ENCODE measurements at regions not wholly inside any gene's neighbourhood (a gene's known extent, or its start where the extent isn't known, plus 50 kb on each side); places are given as distances from the start of the nearest gene placed in this dataset.
"Not testable (repeated sequence)": the region's sequence is repeated elsewhere in the genome, so short reads cannot be mapped to it uniquely, and the experiment has no call there.

DNA sequence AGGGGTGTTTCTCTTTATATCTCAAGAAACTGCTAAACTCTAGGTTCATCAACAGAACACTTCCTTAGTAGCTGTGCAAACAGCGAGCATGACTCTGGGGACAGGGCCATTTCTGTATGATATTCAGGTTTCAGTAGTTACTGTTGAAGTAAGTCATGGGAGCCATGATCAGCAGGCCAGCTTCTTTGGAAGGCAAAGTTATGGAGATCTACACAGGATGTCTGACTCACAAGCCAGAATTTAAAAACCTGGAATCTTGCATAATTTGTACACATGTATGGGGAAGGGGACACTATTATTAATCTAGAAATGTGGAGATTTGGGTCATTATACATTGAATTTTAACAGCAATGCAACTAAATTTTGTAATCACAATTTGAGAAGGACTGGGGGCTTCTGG is 187.8 kb upstream of the NR3C2 start:
- H3K4me3 ChIP-seq (ENCODE audit: low read length in 3 of 3), result no peak overlapping the region
- FAIRE-seq, result no peak
- H3K4me1 ChIP-seq (ENCODE audit: control insufficient read depth in 2 of 3, insufficient read depth in 2 of 3, low read depth in 1 of 3, low read length in 3 of 3), result no peaks in the 10 kb centered on the region
- no peak overlapping the region for H3K27ac ChIP-seq (ENCODE audit: low read depth in 2 of 2, low read length in 2 of 2)
- no peak for DNase-seq
- H3K27me3 ChIP-seq (ENCODE audit: control insufficient read depth, insufficient read depth, low read length), result no peaks in the 10 kb centered on the region
- no peak overlapping the region for H3K9ac ChIP-seq (ENCODE audit: low read length in 3 of 3)
- TF ChIP-seq, protein P1, sequence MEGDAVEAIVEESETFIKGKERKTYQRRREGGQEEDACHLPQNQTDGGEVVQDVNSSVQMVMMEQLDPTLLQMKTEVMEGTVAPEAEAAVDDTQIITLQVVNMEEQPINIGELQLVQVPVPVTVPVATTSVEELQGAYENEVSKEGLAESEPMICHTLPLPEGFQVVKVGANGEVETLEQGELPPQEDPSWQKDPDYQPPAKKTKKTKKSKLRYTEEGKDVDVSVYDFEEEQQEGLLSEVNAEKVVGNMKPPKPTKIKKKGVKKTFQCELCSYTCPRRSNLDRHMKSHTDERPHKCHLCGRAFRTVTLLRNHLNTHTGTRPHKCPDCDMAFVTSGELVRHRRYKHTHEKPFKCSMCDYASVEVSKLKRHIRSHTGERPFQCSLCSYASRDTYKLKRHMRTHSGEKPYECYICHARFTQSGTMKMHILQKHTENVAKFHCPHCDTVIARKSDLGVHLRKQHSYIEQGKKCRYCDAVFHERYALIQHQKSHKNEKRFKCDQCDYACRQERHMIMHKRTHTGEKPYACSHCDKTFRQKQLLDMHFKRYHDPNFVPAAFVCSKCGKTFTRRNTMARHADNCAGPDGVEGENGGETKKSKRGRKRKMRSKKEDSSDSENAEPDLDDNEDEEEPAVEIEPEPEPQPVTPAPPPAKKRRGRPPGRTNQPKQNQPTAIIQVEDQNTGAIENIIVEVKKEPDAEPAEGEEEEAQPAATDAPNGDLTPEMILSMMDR (IDR thresholded peaks at IDR 0.05; ENCODE audit: borderline replicate concordance, extremely low read depth, insufficient read depth), result no peak
- intact Hi-C loops (cut with DNase I), result no loop called here
- H3K9me3 ChIP-seq (ENCODE audit: control insufficient read depth in 2 of 3, insufficient read depth in 1 of 3, low read length in 3 of 3), result no peaks in the 10 kb centered on the region
- no peaks in the 10 kb centered on the region for H3K36me3 ChIP-seq (ENCODE audit: control insufficient read depth in 2 of 3, insufficient read depth in 3 of 3, low read length in 3 of 3)

DNA sequence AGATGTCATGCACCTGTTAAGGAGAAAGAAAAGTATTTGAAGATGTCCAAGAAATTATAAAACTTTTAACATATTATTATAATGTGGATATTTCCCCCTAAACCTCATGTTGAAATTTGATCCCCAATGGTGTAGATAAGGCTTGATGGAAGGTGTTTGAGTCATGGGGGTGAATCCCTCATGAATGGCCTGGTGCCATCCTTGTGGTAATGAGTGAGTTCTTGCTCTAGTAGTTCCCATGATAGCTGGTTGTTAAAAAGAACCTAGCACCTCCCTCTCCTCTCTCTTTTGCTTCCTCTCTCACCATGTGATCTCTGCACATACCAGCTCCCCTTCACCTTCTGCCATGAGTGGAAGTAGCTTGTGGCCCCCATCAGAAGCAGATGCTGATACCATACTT is 176.6 kb upstream of the NR3C2 start:
- H3K9ac ChIP-seq (ENCODE audit: low read length in 3 of 3), result no peak overlapping the region
- DNase-seq, result no peak
- H3K27ac ChIP-seq (ENCODE audit: low read depth in 2 of 2, low read length in 2 of 2), result no peak overlapping the region
- no peak overlapping the region for H3K4me3 ChIP-seq (ENCODE audit: low read length in 3 of 3)
- H3K36me3 ChIP-seq (ENCODE audit: control insufficient read depth in 2 of 3, insufficient read depth in 3 of 3, low read length in 3 of 3), result no peaks in the 10 kb centered on the region
- TF ChIP-seq, protein P1 (IDR thresholded peaks at IDR 0.05; ENCODE audit: borderline replicate concordance, extremely low read depth, insufficient read depth), result no peak
- no peak for FAIRE-seq
- H3K27me3 ChIP-seq (ENCODE audit: control insufficient read depth, insufficient read depth, low read length), result no peaks in the 10 kb centered on the region
- H3K9me3 ChIP-seq (ENCODE audit: control insufficient read depth in 2 of 3, insufficient read depth in 1 of 3, low read length in 3 of 3), result no peaks in the 10 kb centered on the region
- intact Hi-C loops (cut with DNase I), result no loop called here
- no peaks in the 10 kb centered on the region for H3K4me1 ChIP-seq (ENCODE audit: control insufficient read depth in 2 of 3, insufficient read depth in 2 of 3, low read depth in 1 of 3, low read length in 3 of 3)

DNA sequence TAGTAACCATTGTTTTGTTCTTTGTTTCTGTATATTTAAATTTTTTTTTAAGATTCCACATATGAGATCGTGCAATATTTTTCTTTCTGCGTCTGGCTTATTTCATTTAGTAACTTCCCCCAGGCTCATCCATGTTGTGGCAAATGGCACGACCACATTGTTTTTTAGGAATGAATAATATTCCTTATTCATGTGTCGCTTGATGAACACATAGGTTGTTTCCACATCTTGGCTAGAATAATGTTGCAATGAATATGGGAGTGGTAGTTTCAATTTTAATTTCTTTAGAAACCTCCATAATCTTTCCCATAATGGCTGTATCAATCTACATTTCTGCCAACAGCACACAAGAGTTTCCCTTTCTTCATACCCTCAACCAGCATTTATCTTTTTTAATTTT is 166.8 kb upstream of the NR3C2 start:
- H3K9ac ChIP-seq (ENCODE audit: low read length in 3 of 3), result no peak overlapping the region
- no peaks in the 10 kb centered on the region for H3K4me1 ChIP-seq (ENCODE audit: control insufficient read depth in 2 of 3, insufficient read depth in 2 of 3, low read depth in 1 of 3, low read length in 3 of 3)
- no peak overlapping the region for H3K4me3 ChIP-seq (ENCODE audit: low read length in 3 of 3)
- no peak overlapping the region for H3K27ac ChIP-seq (ENCODE audit: low read depth in 2 of 2, low read length in 2 of 2)
- no peaks in the 10 kb centered on the region for H3K36me3 ChIP-seq (ENCODE audit: control insufficient read depth in 2 of 3, insufficient read depth in 3 of 3, low read length in 3 of 3)
- TF ChIP-seq, protein P1 (IDR thresholded peaks at IDR 0.05; ENCODE audit: borderline replicate concordance, extremely low read depth, insufficient read depth), result no peak
- DNase-seq (no peak), FAIRE-seq (no peak)
- no peaks in the 10 kb centered on the region for H3K27me3 ChIP-seq (ENCODE audit: control insufficient read depth, insufficient read depth, low read length)
- intact Hi-C loops (cut with DNase I), result no loop called here
- no peaks in the 10 kb centered on the region for H3K9me3 ChIP-seq (ENCODE audit: control insufficient read depth in 2 of 3, insufficient read depth in 1 of 3, low read length in 3 of 3)

DNA sequence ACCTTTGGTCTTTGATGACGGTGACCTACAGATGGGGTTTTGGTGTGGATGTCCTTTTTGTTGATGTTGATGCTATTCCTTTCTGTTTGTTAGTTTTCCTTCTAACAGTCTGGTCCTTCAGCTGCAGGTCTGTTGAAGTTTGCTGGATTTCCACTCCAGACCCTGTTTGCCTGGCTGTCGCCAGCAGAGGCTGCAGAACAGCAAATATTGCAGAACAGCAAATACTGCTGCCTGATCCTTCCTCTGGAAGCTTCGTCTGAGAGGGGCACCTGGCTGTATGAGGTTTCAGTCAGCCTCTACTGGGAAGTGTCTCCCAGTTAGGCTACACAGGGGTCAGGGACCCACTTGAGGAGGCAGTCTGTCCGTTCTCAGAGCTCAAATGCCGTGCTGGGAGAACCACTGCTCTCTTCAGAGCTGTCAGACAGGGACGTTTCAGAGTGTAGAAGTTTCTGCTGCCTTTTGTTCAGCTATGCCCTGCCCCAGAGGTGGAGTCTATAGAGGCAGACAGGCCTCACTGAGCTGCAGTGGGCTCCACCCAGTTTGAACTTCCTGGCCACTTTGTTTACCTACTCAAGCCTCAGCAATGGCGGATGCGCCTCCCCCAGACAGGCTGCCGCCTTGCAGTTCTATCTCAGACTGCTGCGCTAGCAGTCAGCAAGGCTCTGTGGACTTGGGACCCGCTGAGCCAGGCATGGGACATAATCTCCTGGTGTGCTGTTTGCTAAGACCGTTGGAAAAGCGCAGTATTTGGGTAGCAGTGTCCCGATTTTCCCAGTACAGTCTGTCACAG is 156.4 kb upstream of the NR3C2 start:
- H3K27ac ChIP-seq (ENCODE audit: low read depth in 2 of 2, low read length in 2 of 2); H3K4me3 ChIP-seq (ENCODE audit: low read length in 3 of 3); FAIRE-seq; H3K9me3 ChIP-seq (ENCODE audit: control insufficient read depth in 2 of 3, insufficient read depth in 1 of 3, low read length in 3 of 3); H3K27me3 ChIP-seq (ENCODE audit: control insufficient read depth, insufficient read depth, low read length); H3K36me3 ChIP-seq (ENCODE audit: control insufficient read depth in 2 of 3, insufficient read depth in 3 of 3, low read length in 3 of 3); H3K4me1 ChIP-seq (ENCODE audit: control insufficient read depth in 2 of 3, insufficient read depth in 2 of 3, low read depth in 1 of 3, low read length in 3 of 3); DNase-seq; intact Hi-C loops (cut with DNase I); H3K9ac ChIP-seq (ENCODE audit: low read length in 3 of 3): not testable (repeated sequence)
